ENCODE measurements at regions not wholly inside any gene's neighbourhood (a gene's known extent, or its start where the extent isn't known, plus 50 kb on each side); places are given as distances from the start of the nearest gene placed in this dataset.
"Not testable (repeated sequence)": the region's sequence is repeated elsewhere in the genome, so short reads cannot be mapped to it uniquely, and the experiment has no call there.

GRCh38 chr3:127423856-127424765 lies 136.3 kb upstream of the PRR20G start:
- DNase-seq (no peak), ATAC-seq (peak; percentile 32)
- intact Hi-C loops (cut with DNase I, micrococcal nuclease) = no loop called here

- intact Hi-C loops (cut with DNase I, micrococcal nuclease) = no loop called here
- DNase-seq = no peak
- ATAC-seq = no peak
These were observed 135.0 kb upstream of the PRR20G start for GRCh38 chr3:127422663-127423375.

GRCh38 chr3:127421943-127422662 lies 134.3 kb upstream of the PRR20G start:
- intact Hi-C loops (cut with DNase I, micrococcal nuclease) = no loop called here
- no peak for ATAC-seq
- no peak for DNase-seq

- ATAC-seq (no peak), DNase-seq (no peak)
- intact Hi-C loops (cut with DNase I, micrococcal nuclease) = no loop called here
These were observed 133.0 kb upstream of the PRR20G start for GRCh38 chr3:127420829-127421228.

GRCh38 chr3:127419641-127420553 lies 132.1 kb upstream of the PRR20G start:
- intact Hi-C loops (cut with DNase I, micrococcal nuclease) = no loop called here
- ATAC-seq = no peak

GRCh38 chr3:127419182-127419581 lies 131.3 kb upstream of the PRR20G start:
- intact Hi-C loops (cut with DNase I, micrococcal nuclease) = no loop called here
- DNase-seq (no peak), ATAC-seq (no peak)

More at GRCh38 chr3:127419641-127420553, 132.1 kb upstream of the PRR20G start:
- no peak for DNase-seq

GRCh38 chr3:127418560-127419147 lies 130.8 kb upstream of the PRR20G start:
- DNase-seq (no peak), ATAC-seq (no peak)
- intact Hi-C loops (cut with DNase I, micrococcal nuclease) = no loop called here

GRCh38 chr3:127417709-127418559 lies 130.1 kb upstream of the PRR20G start:
- ATAC-seq (no peak), DNase-seq (no peak)

GRCh38 chr3:127413871-127414270 lies 126.0 kb upstream of the PRR20G start:
- intact Hi-C loops (cut with DNase I, micrococcal nuclease) = no loop called here

More at GRCh38 chr3:127417709-127418559, 130.1 kb upstream of the PRR20G start:
- intact Hi-C loops (cut with DNase I, micrococcal nuclease) = no loop called here

GRCh38 chr3:127413318-127413673 lies 125.5 kb upstream of the PRR20G start:
- peak in 1 of 2 donors; percentile 18 for DNase-seq
- intact Hi-C loops (cut with DNase I, micrococcal nuclease) = no loop called here
- ATAC-seq = peak; percentile 86

More at GRCh38 chr3:127413871-127414270, 126.0 kb upstream of the PRR20G start:
- DNase-seq (no peak), ATAC-seq (no peak)

GRCh38 chr3:127412578-127413317 lies 124.9 kb upstream of the PRR20G start:
- DNase-seq (peak in 1 of 2 donors; percentile 8), ATAC-seq (peak; percentile 81)
- intact Hi-C loops (cut with DNase I, micrococcal nuclease) = no loop called here

- DNase-seq; ATAC-seq; intact Hi-C loops (cut with DNase I, micrococcal nuclease): not testable (repeated sequence)
These were observed 124.0 kb upstream of the PRR20G start for GRCh38 chr3:127411875-127412274.

- DNase-seq (peak in 1 of 2 donors; percentile 14), ATAC-seq (no peak)
- intact Hi-C loops (cut with DNase I, micrococcal nuclease) = no loop called here
These were observed 123.4 kb upstream of the PRR20G start for GRCh38 chr3:127411083-127411727.

- intact Hi-C loops (cut with DNase I, micrococcal nuclease) = no loop called here
- DNase-seq (peak in 1 of 2 donors; percentile 4), ATAC-seq (no peak)
These were observed 122.8 kb upstream of the PRR20G start for GRCh38 chr3:127410678-127411077.

GRCh38 chr3:127410137-127410488 lies 122.3 kb upstream of the PRR20G start:
- intact Hi-C loops (cut with DNase I, micrococcal nuclease) = no loop called here
- ATAC-seq (no peak), DNase-seq (peak in 1 of 2 donors; percentile 10)

All from left colon (tissue), 2 donors.